Smooth muscle cell (in vitro differentiated cells): ENCODE measurements at regions not wholly inside any gene's neighbourhood (a gene's known extent, or its start where the extent isn't known, plus 50 kb on each side); places are given as distances from the start of the nearest gene placed in this dataset.

Source experiments
- DNase-seq: peaks from one replicate; lab custom pipeline; 2025; ENCODE audit not compliant: unreplicated experiment; lab: John Stamatoyannopoulos, UW
- H2AFZ ChIP-seq: fragments of 200-600 bp; sonication (generic); 2 replicates; pipeline ENCODE4 v1.6.0; 2016; ENCODE audit warnings: antibody characterized with exemption, low read depth, mild to moderate bottlenecking
- H3F3A ChIP-seq: fragments of 200-600 bp; sonication (generic); 2 replicates; pipeline ENCODE4 v1.6.0; 2017; ENCODE audit warnings: antibody characterized with exemption, low read depth
- H3K27ac ChIP-seq: fragments of 200-600 bp; sonication (generic); 2 replicates; pipeline ENCODE4 v1.5.1; 2016; ENCODE audit warnings: low read depth, mild to moderate bottlenecking
- H3K27me3 ChIP-seq: fragments of 200-600 bp; sonication (generic); 2 replicates; pipeline ENCODE4 v1.6.1; 2016; ENCODE audit warnings: low read depth, mild to moderate bottlenecking
- H3K36me3 ChIP-seq: fragments of 200-600 bp; sonication (generic); 2 replicates; pipeline ENCODE4 v1.5.1; 2016; ENCODE audit warnings: low read depth
- H3K4me1 ChIP-seq: fragments of 200-600 bp; sonication (generic); 2 replicates; pipeline ENCODE4 v1.5.1; 2016; ENCODE audit warnings: low read depth
- H3K4me2 ChIP-seq: fragments of 200-600 bp; sonication (generic); 2 replicates; pipeline ENCODE4 v1.6.0; 2016; ENCODE audit warnings: mild to moderate bottlenecking
- H3K4me3 ChIP-seq: fragments of 200-600 bp; sonication (generic); 2 replicates; pipeline ENCODE4 v1.5.1; 2016; ENCODE audit warnings: mild to moderate bottlenecking
- H3K79me2 ChIP-seq: fragments of 200-600 bp; sonication (generic); 2 replicates; pipeline ENCODE4 v1.6.0; 2016; ENCODE audit warnings: low read depth, mild to moderate bottlenecking
- H3K9ac ChIP-seq: fragments of 200-600 bp; sonication (generic); 2 replicates; pipeline ENCODE4 v1.6.0; 2016; ENCODE audit warnings: low read depth
- H3K9me3 ChIP-seq: fragments of 200-600 bp; sonication (generic); replicated peaks from 2 replicates; pipeline ENCODE4 v1.5.1; 2016; ENCODE audit warnings: low read depth
- H4K20me1 ChIP-seq: fragments of 200-600 bp; sonication (generic); 2 replicates; pipeline ENCODE4 v1.6.0; 2016; ENCODE audit warnings: low read depth
- CTCF ChIP-seq: fragments of 200-600 bp; sonication (generic); IDR thresholded peaks from 2 replicates; pipeline ENCODE4 v1.5.1; 2017; ENCODE audit warnings: borderline replicate concordance, mild to moderate bottlenecking, antibody characterized with exemption; ENCODE audit not compliant: insufficient read depth, poor library complexity, severe bottlenecking
- WGBS: methylation state at CpG from one replicate; pipeline ENCODE4 v1.1.7; 2016; ENCODE audit warnings: low lambda C conversion rate; 5-methylcytosine and 5-hydroxymethylcytosine counted together

- 95% methylated on average over 2 of the region's 2 CpGs for WGBS
- Histone ChIP-seq H3K9ac (no peak overlapping the region), H3K9me3 (no peaks in the 10 kb centered on the region), H4K20me1 (no peaks in the 10 kb centered on the region), H3K4me2 (no peak overlapping the region), H3K79me2 (no peaks in the 10 kb centered on the region), H3F3A (no peaks in the 10 kb centered on the region), H3K36me3 (no peaks in the 10 kb centered on the region), H2AFZ (no peak overlapping the region), H3K27me3 (no peaks in the 10 kb centered on the region), H3K4me1 (no peaks in the 10 kb centered on the region), H3K4me3 (no peak overlapping the region), H3K27ac (no peak overlapping the region)
- peak; percentile 12 for TF ChIP-seq CTCF
- no peak for DNase-seq
Observed at GRCh38 chr13:88005188-88005587, 334.0 kb downstream of the SLITRK5 start.

- Histone ChIP-seq H3K79me2 (no peaks in the 10 kb centered on the region), H3K27me3 (no peaks in the 10 kb centered on the region), H3K9ac (no peak overlapping the region), H3K27ac (no peak overlapping the region), H2AFZ (no peak overlapping the region), H3K4me2 (no peak overlapping the region), H4K20me1 (no peaks in the 10 kb centered on the region), H3K36me3 (no peaks in the 10 kb centered on the region), H3K9me3 (no peaks in the 10 kb centered on the region), H3K4me3 (no peak overlapping the region), H3F3A (no peaks in the 10 kb centered on the region), H3K4me1 (no peaks in the 10 kb centered on the region)
- DNase-seq = no peak
- WGBS = 74% methylated on average over 2 of the region's 2 CpGs
- TF ChIP-seq CTCF = no peak
Observed at GRCh38 chr13:88014527-88014926, 343.4 kb downstream of the SLITRK5 start.

GRCh38 chr13:88022431-88023208, 351.4 kb downstream of the SLITRK5 start:
- Histone ChIP-seq H3K4me3 (no peak overlapping the region), H3K27ac (no peak overlapping the region), H3K9ac (no peak overlapping the region), H3K4me2 (no peak overlapping the region), H3F3A (no peaks in the 10 kb centered on the region), H2AFZ (no peak overlapping the region), H3K27me3 (no peaks in the 10 kb centered on the region), H3K36me3 (no peaks in the 10 kb centered on the region), H4K20me1 (no peaks in the 10 kb centered on the region), H3K79me2 (no peaks in the 10 kb centered on the region), H3K9me3 (no peaks in the 10 kb centered on the region), H3K4me1 (no peaks in the 10 kb centered on the region)
- TF ChIP-seq CTCF = no peak
- 84% methylated on average over 3 of the region's 3 CpGs for WGBS
- no peak for DNase-seq

- H3K9me3 ChIP-seq = no peaks in the 10 kb centered on the region
- H4K20me1 ChIP-seq = no peaks in the 10 kb centered on the region
- no peaks in the 10 kb centered on the region for H3K4me1 ChIP-seq
- H2AFZ ChIP-seq = no peak overlapping the region
- DNase-seq = no peak
- 51% methylated on average over 1 of the region's 1 CpG for WGBS
- no peaks in the 10 kb centered on the region for H3K27me3 ChIP-seq
- H3K27ac ChIP-seq = no peak overlapping the region
- no peak overlapping the region for H3K9ac ChIP-seq
- H3K36me3 ChIP-seq = no peaks in the 10 kb centered on the region
- no peaks in the 10 kb centered on the region for H3F3A ChIP-seq
- no peak overlapping the region for H3K4me2 ChIP-seq
- no peak overlapping the region for H3K4me3 ChIP-seq
- no peaks in the 10 kb centered on the region for H3K79me2 ChIP-seq
- TF ChIP-seq CTCF = no peak
Observed at GRCh38 chr13:88026241-88026640, 355.1 kb downstream of the SLITRK5 start.
